ENCODE measurements at regions not wholly inside any gene's neighbourhood (a gene's known extent, or its start where the extent isn't known, plus 50 kb on each side); places are given as distances from the start of the nearest gene placed in this dataset.

GRCh38 chr21:18153063-18153462 lies 91.6 kb upstream of the CHODL start:
- no peaks in the 10 kb centered on the region for H3K9me3 ChIP-seq (ENCODE audit: control insufficient read depth, low read length)
- peaks cover 3% of the 10 kb centered on the region for H3K4me1 ChIP-seq (ENCODE audit: control insufficient read depth, insufficient read depth, low read length)
- H3K9ac ChIP-seq (ENCODE audit: low read length): no peak overlapping the region
- no peak for DNase-seq (ENCODE audit: low read depth)
- no peaks in the 10 kb centered on the region for H3K36me3 ChIP-seq (ENCODE audit: control insufficient read depth, insufficient read depth, low read length, severe bottlenecking)
- H3K27me3 ChIP-seq (replicated peaks; ENCODE audit: control insufficient read depth, insufficient read depth, low read length): no peaks in the 10 kb centered on the region
- no peak overlapping the region for H3K4me3 ChIP-seq (ENCODE audit: low read length)

GRCh38 chr21:18152371-18152770 lies 92.3 kb upstream of the CHODL start:
- no peak for DNase-seq (ENCODE audit: low read depth)
- Histone ChIP-seq H3K27me3 (replicated peaks; ENCODE audit: control insufficient read depth, insufficient read depth, low read length) (no peaks in the 10 kb centered on the region), H3K36me3 (ENCODE audit: control insufficient read depth, insufficient read depth, low read length, severe bottlenecking) (no peaks in the 10 kb centered on the region), H3K4me3 (ENCODE audit: low read length) (no peak overlapping the region), H3K4me1 (ENCODE audit: control insufficient read depth, insufficient read depth, low read length) (peaks cover 3% of the 10 kb centered on the region), H3K9ac (ENCODE audit: low read length) (no peak overlapping the region), H3K9me3 (ENCODE audit: control insufficient read depth, low read length) (no peaks in the 10 kb centered on the region)

GRCh38 chr21:18151046-18151445 lies 93.6 kb upstream of the CHODL start:
- H3K9ac ChIP-seq (ENCODE audit: low read length): no peak overlapping the region
- no peak overlapping the region for H3K4me3 ChIP-seq (ENCODE audit: low read length)
- no peaks in the 10 kb centered on the region for H3K27me3 ChIP-seq (replicated peaks; ENCODE audit: control insufficient read depth, insufficient read depth, low read length)
- H3K36me3 ChIP-seq (ENCODE audit: control insufficient read depth, insufficient read depth, low read length, severe bottlenecking): no peaks in the 10 kb centered on the region
- peaks cover 3% of the 10 kb centered on the region for H3K4me1 ChIP-seq (ENCODE audit: control insufficient read depth, insufficient read depth, low read length)
- DNase-seq (ENCODE audit: low read depth): no peak
- H3K9me3 ChIP-seq (ENCODE audit: control insufficient read depth, low read length): no peaks in the 10 kb centered on the region

GRCh38 chr21:18148401-18148800 lies 96.2 kb upstream of the CHODL start:
- no peak for DNase-seq (ENCODE audit: low read depth)
- no peaks in the 10 kb centered on the region for H3K36me3 ChIP-seq (ENCODE audit: control insufficient read depth, insufficient read depth, low read length, severe bottlenecking)
- peaks cover 3% of the 10 kb centered on the region for H3K4me1 ChIP-seq (ENCODE audit: control insufficient read depth, insufficient read depth, low read length)
- no peaks in the 10 kb centered on the region for H3K27me3 ChIP-seq (replicated peaks; ENCODE audit: control insufficient read depth, insufficient read depth, low read length)
- no peaks in the 10 kb centered on the region for H3K9me3 ChIP-seq (ENCODE audit: control insufficient read depth, low read length)
- no peak overlapping the region for H3K9ac ChIP-seq (ENCODE audit: low read length)
- H3K4me3 ChIP-seq (ENCODE audit: low read length): no peak overlapping the region

GRCh38 chr21:18147678-18148077 lies 97.0 kb upstream of the CHODL start:
- Histone ChIP-seq H3K9me3 (ENCODE audit: control insufficient read depth, low read length) (no peaks in the 10 kb centered on the region), H3K36me3 (ENCODE audit: control insufficient read depth, insufficient read depth, low read length, severe bottlenecking) (no peaks in the 10 kb centered on the region), H3K27me3 (replicated peaks; ENCODE audit: control insufficient read depth, insufficient read depth, low read length) (no peaks in the 10 kb centered on the region), H3K9ac (ENCODE audit: low read length) (no peak overlapping the region), H3K4me1 (ENCODE audit: control insufficient read depth, insufficient read depth, low read length) (no peaks in the 10 kb centered on the region), H3K4me3 (ENCODE audit: low read length) (no peak overlapping the region)
- DNase-seq (ENCODE audit: low read depth): no peak

- no peaks in the 10 kb centered on the region for H3K9me3 ChIP-seq (ENCODE audit: control insufficient read depth, low read length)
- no peak for DNase-seq (ENCODE audit: low read depth)
- no peaks in the 10 kb centered on the region for H3K27me3 ChIP-seq (replicated peaks; ENCODE audit: control insufficient read depth, insufficient read depth, low read length)
- H3K36me3 ChIP-seq (ENCODE audit: control insufficient read depth, insufficient read depth, low read length, severe bottlenecking): no peaks in the 10 kb centered on the region
- no peaks in the 10 kb centered on the region for H3K4me1 ChIP-seq (ENCODE audit: control insufficient read depth, insufficient read depth, low read length)
- H3K4me3 ChIP-seq (ENCODE audit: low read length): no peak overlapping the region
- H3K9ac ChIP-seq (ENCODE audit: low read length): no peak overlapping the region
Observed at GRCh38 chr21:18146820-18147219, 97.8 kb upstream of the CHODL start.

- Histone ChIP-seq H3K36me3 (ENCODE audit: control insufficient read depth, insufficient read depth, low read length, severe bottlenecking) (no peaks in the 10 kb centered on the region), H3K9ac (ENCODE audit: low read length) (no peak overlapping the region), H3K27me3 (replicated peaks; ENCODE audit: control insufficient read depth, insufficient read depth, low read length) (no peaks in the 10 kb centered on the region), H3K4me3 (ENCODE audit: low read length) (no peak overlapping the region), H3K9me3 (ENCODE audit: control insufficient read depth, low read length) (no peaks in the 10 kb centered on the region), H3K4me1 (ENCODE audit: control insufficient read depth, insufficient read depth, low read length) (no peaks in the 10 kb centered on the region)
- no peak for DNase-seq (ENCODE audit: low read depth)
Observed at GRCh38 chr21:18144339-18144738, 100.3 kb upstream of the CHODL start.

- Histone ChIP-seq H3K4me1 (ENCODE audit: control insufficient read depth, insufficient read depth, low read length) (peaks cover 5% of the 10 kb centered on the region), H3K36me3 (ENCODE audit: control insufficient read depth, insufficient read depth, low read length, severe bottlenecking) (no peaks in the 10 kb centered on the region), H3K9ac (ENCODE audit: low read length) (no peak overlapping the region), H3K4me3 (ENCODE audit: low read length) (no peak overlapping the region), H3K27me3 (replicated peaks; ENCODE audit: control insufficient read depth, insufficient read depth, low read length) (no peaks in the 10 kb centered on the region), H3K9me3 (ENCODE audit: control insufficient read depth, low read length) (no peaks in the 10 kb centered on the region)
- no peak for DNase-seq (ENCODE audit: low read depth)
Observed at GRCh38 chr21:18142655-18143054, 102.0 kb upstream of the CHODL start.

GRCh38 chr21:18138507-18138906 lies 106.1 kb upstream of the CHODL start:
- no peak for DNase-seq (ENCODE audit: low read depth)
- no peak overlapping the region for H3K4me3 ChIP-seq (ENCODE audit: low read length)
- H3K9ac ChIP-seq (ENCODE audit: low read length): no peak overlapping the region
- no peaks in the 10 kb centered on the region for H3K36me3 ChIP-seq (ENCODE audit: control insufficient read depth, insufficient read depth, low read length, severe bottlenecking)
- H3K27me3 ChIP-seq (replicated peaks; ENCODE audit: control insufficient read depth, insufficient read depth, low read length): no peaks in the 10 kb centered on the region
- H3K4me1 ChIP-seq (ENCODE audit: control insufficient read depth, insufficient read depth, low read length): peaks cover 5% of the 10 kb centered on the region
- H3K9me3 ChIP-seq (ENCODE audit: control insufficient read depth, low read length): no peaks in the 10 kb centered on the region

- H3K9ac ChIP-seq (ENCODE audit: low read length): no peak overlapping the region
- no peak for DNase-seq (ENCODE audit: low read depth)
- no peak overlapping the region for H3K4me3 ChIP-seq (ENCODE audit: low read length)
- H3K4me1 ChIP-seq (ENCODE audit: control insufficient read depth, insufficient read depth, low read length): no peaks in the 10 kb centered on the region
- no peaks in the 10 kb centered on the region for H3K27me3 ChIP-seq (replicated peaks; ENCODE audit: control insufficient read depth, insufficient read depth, low read length)
- H3K9me3 ChIP-seq (ENCODE audit: control insufficient read depth, low read length): no peaks in the 10 kb centered on the region
- H3K36me3 ChIP-seq (ENCODE audit: control insufficient read depth, insufficient read depth, low read length, severe bottlenecking): no peaks in the 10 kb centered on the region
Observed at GRCh38 chr21:18129526-18129925, 115.1 kb upstream of the CHODL start.

- Histone ChIP-seq H3K9me3 (ENCODE audit: control insufficient read depth, low read length) (no peaks in the 10 kb centered on the region), H3K9ac (ENCODE audit: low read length) (no peak overlapping the region), H3K36me3 (ENCODE audit: control insufficient read depth, insufficient read depth, low read length, severe bottlenecking) (no peaks in the 10 kb centered on the region), H3K27me3 (replicated peaks; ENCODE audit: control insufficient read depth, insufficient read depth, low read length) (no peaks in the 10 kb centered on the region), H3K4me1 (ENCODE audit: control insufficient read depth, insufficient read depth, low read length) (no peaks in the 10 kb centered on the region), H3K4me3 (ENCODE audit: low read length) (no peak overlapping the region)
- DNase-seq (ENCODE audit: low read depth): no peak
Observed at GRCh38 chr21:18118566-18118965, 126.1 kb upstream of the CHODL start.

- H3K27me3 ChIP-seq (replicated peaks; ENCODE audit: control insufficient read depth, insufficient read depth, low read length): no peaks in the 10 kb centered on the region
- no peaks in the 10 kb centered on the region for H3K9me3 ChIP-seq (ENCODE audit: control insufficient read depth, low read length)
- no peak for DNase-seq (ENCODE audit: low read depth)
- no peaks in the 10 kb centered on the region for H3K4me1 ChIP-seq (ENCODE audit: control insufficient read depth, insufficient read depth, low read length)
- H3K36me3 ChIP-seq (ENCODE audit: control insufficient read depth, insufficient read depth, low read length, severe bottlenecking): no peaks in the 10 kb centered on the region
- no peak overlapping the region for H3K4me3 ChIP-seq (ENCODE audit: low read length)
- no peak overlapping the region for H3K9ac ChIP-seq (ENCODE audit: low read length)
Observed at GRCh38 chr21:18117176-18117575, 127.5 kb upstream of the CHODL start.
